ENCODE measurements at regions not wholly inside any gene's neighbourhood (a gene's known extent, or its start where the extent isn't known, plus 50 kb on each side); places are given as distances from the start of the nearest gene placed in this dataset.

- peak in 1 of 3 donors; percentile 18 for DNase-seq
Observed at GRCh38 chr5:10876006-10876744, 115.1 kb upstream of the DAP start.

DNA sequence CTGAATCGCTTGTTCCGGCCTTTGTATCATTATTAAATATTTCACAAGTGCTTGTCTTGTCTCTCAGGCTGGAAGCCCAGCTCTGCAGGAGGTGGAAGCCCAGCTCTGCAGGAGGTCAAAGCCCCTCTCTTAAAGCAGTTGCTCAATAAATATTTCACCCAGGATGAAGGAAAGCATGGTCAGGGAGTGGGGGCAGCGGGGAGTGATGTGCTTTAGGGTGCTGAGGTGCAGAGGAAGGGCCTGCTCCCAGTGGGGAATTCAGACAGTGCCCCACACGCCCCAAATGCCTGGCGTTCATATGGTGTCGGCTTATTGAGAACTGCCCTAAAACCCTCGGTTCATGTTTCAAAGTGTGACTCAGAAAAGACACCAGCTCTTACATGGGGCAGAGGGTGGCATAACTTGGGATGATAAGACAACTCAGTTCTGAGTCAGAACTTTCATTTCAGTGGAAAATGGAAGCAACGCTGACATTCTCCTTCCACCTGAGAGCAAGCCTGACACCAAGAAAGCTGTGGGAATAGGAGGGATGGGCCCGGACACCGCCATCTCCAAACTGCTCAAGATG, 114.3 kb upstream of the DAP start:
- DNase-seq = no peak

GRCh38 chr5:10874541-10874940, 113.5 kb upstream of the DAP start:
- no peak for DNase-seq

DNA sequence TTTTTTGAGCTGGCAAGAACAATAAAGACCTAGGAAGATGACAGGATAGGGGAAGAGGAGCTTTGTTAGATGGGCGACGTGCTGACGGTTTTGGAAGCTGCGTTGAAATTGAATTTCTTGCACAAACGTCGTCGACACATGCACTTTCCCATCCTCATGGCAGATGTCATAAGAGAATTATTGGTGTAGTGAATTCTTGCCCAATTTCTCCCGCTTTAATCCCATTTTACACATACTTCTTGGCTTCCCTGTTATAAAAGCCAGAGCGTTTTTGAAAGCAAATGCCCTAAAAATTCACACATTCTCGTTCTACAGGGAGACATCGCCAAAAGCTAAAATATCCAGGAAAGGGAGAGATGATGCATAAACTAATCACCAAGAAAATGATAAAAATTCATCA, 109.8 kb upstream of the DAP start:
- DNase-seq = no peak

DNA sequence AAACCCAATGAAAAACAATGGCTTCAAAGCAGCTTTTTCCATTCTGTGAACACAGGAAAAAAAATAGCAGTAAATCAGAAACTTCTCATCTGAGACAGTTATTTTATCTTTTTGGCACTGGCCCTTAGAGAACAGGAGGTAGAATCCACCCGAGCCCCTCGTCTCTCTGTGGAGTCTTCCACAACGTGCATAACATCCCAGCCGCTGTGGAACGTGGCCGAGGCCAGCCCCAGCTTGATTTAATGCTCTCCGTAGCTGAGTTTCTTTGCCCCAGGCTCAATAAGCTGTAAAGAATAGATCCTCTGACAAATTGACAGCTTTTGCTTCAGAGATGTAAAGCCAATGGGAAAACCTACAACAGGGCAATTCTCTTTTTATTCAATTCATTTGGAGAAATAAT, 107.9 kb upstream of the DAP start:
- DNase-seq = no peak

DNA sequence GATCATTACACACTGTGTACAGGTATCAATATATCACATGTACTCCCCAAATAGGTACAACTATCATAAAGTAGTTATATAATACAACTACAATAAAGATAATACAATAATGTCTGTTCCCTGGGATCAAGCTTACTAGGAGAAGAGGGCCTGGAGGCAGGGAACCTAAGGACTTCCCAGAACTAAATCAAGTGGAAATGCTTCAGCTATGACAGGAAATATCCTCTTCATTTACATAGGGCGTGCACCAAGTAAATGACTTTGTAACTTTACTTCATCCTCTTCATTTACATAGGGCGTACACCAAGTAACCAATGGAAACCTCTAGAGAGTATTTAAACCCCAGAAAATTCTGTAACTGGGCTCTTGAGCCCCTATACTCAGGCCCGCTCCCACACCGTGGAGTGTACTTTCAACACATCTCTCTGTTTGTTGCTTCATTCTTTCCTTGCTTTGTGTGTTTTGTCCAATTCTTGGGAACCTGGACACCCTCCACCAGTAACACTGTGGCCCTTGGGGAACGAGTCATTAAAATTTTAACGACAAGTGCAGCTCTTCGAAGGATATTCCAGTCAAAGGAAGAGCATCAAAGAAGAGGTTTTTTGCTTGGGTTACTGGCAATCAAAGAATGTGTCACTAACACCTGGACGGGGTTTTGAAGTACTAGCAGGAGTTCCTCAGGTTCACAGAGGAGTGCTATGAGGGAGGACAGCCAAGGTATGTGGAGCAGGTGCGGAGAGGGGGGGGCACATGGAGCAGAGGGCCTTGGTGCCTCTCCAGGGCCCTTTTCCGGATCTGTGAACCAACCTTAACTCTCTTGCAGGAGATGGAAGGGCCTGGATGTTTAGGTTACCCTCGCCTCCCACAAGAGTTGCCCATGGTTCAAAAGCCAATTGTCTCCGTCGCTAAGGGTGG, 106.6 kb upstream of the DAP start:
- no peak for DNase-seq

DNA sequence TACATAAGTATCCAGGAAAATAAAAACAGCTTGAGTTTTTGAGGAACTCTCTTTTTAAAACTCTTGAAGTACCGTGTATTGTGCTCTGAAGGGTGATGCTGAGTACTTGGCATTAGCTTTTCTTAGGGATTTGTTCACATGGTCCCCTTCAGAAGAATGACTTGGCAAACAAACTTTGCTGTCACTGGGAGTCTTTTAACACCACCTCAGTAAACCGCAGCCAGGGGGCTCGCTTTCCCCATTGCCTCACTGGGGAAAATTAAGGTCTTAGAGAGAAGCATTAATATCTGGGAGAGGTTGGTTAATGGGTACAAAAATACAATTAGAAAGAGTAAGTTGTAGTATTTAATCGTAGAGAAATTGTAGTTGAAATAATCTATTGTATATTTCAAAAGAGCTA, 105.9 kb upstream of the DAP start:
- no peak for DNase-seq

- DNase-seq = peak in 2 of 3 donors; percentile 12 to 21
Observed at GRCh38 chr5:10863763-10864383, 102.8 kb upstream of the DAP start.

GRCh38 chr5:10862085-10862484, 101.1 kb upstream of the DAP start:
- DNase-seq = no peak

DNA sequence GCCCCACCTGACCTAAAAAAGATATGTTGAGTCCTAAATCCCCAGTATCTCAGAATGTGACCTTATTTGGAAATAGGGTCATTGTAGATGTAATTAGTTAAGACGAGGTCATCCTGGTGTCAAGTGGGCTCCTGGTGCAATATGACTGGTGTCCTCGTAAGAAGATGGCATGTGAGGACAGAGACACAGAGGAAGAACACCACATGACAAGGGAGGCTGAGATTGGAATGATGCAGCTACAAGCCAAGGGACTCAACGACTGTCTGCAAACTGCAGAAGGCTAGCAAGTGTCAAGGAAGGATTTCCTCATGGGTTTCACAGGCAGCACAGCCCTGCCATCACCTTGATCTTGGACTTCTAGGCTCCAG, 100.4 kb upstream of the DAP start:
- no peak for DNase-seq

- peak in 1 of 3 donors; percentile 32 for DNase-seq
Observed at GRCh38 chr5:10860645-10861422, 99.8 kb upstream of the DAP start.

DNA sequence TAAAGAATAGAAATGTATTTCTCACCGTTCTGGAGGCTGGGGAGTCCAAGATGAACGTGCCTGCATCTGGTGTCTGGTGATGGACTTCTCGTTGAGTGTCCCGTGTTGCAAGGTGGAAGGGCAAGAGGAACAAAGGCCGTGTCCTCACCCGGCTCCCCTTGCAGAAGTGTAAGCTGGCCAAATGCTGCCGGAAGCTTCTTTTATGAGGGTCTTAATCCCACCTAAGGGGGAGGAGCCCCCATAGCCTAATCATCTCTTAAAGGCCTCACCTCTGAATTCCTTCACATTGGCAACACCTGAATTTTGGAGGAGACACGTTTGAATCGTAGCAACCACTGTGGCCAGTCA, 99.1 kb upstream of the DAP start:
- DNase-seq = no peak

DNA sequence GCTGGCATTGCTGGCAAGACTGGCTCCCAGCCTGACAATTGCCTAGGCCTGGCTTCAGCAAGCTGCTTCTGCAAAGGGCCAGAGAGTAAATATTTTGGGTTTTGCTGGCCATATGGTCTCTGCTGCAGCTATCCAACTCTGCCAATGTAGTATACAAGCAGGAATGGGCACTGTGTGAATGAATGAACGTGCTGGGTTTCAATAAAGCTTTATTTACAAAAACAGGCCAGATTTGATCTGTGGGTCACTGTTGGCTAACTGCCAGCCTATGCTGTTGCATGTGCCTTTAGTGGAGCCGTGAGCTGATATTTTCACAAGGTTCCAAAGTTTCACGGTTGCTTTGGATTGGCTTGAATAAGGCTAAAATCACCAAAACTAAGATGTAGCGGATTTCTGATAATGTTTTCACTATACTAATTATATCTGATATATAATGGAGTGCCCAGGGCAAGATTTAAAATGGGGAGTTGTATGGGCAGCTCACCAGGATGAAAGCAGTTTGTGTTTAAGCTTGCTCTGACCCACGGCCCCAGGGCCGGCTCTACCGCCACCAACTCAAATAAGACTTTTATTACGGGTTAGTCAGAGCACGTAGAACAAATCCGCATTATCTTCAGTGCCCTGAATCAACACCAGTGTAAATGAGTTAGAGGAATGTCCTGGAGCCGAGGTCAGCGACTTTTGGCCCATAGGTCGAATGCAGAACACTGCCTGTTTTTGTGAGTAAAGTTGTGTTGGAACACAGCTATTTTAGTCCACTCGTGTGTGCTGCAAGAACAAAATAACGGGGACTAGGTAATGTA, 98.6 kb upstream of the DAP start:
- no peak for DNase-seq

GRCh38 chr5:10858945-10859344, 97.9 kb upstream of the DAP start:
- DNase-seq = no peak

GRCh38 chr5:10858307-10858706, 97.3 kb upstream of the DAP start:
- no peak for DNase-seq

DNA sequence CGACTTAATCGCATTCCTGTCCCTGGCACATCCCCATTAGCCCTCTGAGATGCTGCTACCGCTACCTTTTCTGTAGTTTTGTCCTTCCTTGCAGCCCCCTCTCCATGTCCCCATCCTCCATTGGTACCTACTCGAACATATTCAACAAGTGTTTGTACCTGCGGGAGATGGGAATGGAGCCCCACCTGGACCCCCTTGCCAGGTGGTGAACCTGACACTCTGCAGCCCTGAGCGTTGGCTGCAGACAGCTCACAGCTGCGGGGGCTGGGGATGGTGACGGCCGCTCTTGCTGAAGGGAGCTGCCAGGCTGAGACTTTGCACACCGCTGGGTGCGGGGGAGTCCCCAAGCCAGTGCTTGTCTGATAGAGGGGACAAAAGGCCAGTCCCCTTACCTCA, 96.3 kb upstream of the DAP start:
- DNase-seq = no peak

- peak; percentile 51 to 78 (median 72) for DNase-seq
Observed at GRCh38 chr5:10856683-10857337, 95.8 kb upstream of the DAP start.

- DNase-seq = no peak
Observed at GRCh38 chr5:10856071-10856470, 95.0 kb upstream of the DAP start.

- DNase-seq = peak in 1 of 3 donors; percentile 22
Observed at GRCh38 chr5:10854506-10855277, 93.7 kb upstream of the DAP start.

All from muscle of back (tissue), 3 donors.